A673 (cell line): ENCODE measurements at regions not wholly inside any gene's neighbourhood (a gene's known extent, or its start where the extent isn't known, plus 50 kb on each side); places are given as distances from the start of the nearest gene placed in this dataset.

Source experiments
- BruUV-seq: library from RNA; stranded (reverse); fragments of 400-500 nt; replicated peaks from 2 replicates; lab custom pipeline; 2021; lab: Mats Ljungman, UMichigan
- CTCF ChIA-PET: fragments of 300-600 bp; sonication (Branson Sonifier 250); formaldehyde crosslinking; loops from one replicate; lab custom pipeline; 2022; ENCODE audit warnings: antibody characterized with exemption; lab: Charles Lee
- POLR2A ChIA-PET: fragments of 300-600 bp; sonication (Branson Sonifier 250); formaldehyde crosslinking; loops from one replicate; lab custom pipeline; 2022; ENCODE audit warnings: antibody characterized with exemption; ENCODE audit not compliant: low non-redundant PET; lab: Charles Lee
- DNase-seq: peaks from one replicate; pipeline ENCODE4 v3.0.0-alpha.2; 2015; ENCODE audit warnings: low spot score
- H3K27ac ChIP-seq: fragments of 200-600 bp; sonication (generic); 2 replicates; pipeline ENCODE4 v1.5.1; 2016; ENCODE audit warnings: mixed run types, low read depth, mild to moderate bottlenecking, mixed read lengths, antibody characterized with exemption, low read length; ENCODE audit not compliant: poor library complexity, severe bottlenecking
- H3K27me3 ChIP-seq: fragments of 200-600 bp; sonication (generic); replicated peaks from 2 replicates; pipeline ENCODE4 v1.6.1; 2017; ENCODE audit warnings: mixed run types, low read depth, mild to moderate bottlenecking, mixed read lengths, antibody characterized with exemption, low read length; ENCODE audit not compliant: insufficient read depth, poor library complexity
- H3K36me3 ChIP-seq: fragments of 200-600 bp; sonication (generic); 2 replicates; pipeline ENCODE4 v1.6.1; 2016; ENCODE audit warnings: mixed run types, mild to moderate bottlenecking, mixed read lengths, antibody characterized with exemption, low read length; ENCODE audit not compliant: insufficient read depth, poor library complexity, severe bottlenecking
- H3K4me1 ChIP-seq: fragments of 200-600 bp; sonication (generic); 2 replicates; pipeline ENCODE4 v1.6.1; 2017; ENCODE audit warnings: mixed run types, mild to moderate bottlenecking, mixed read lengths, antibody characterized with exemption, low read length; ENCODE audit not compliant: insufficient read depth, poor library complexity, severe bottlenecking
- H3K4me3 ChIP-seq: fragments of 200-600 bp; sonication (generic); 2 replicates; pipeline ENCODE4 v1.5.1; 2016; ENCODE audit warnings: low read depth, mixed run types, mild to moderate bottlenecking, mixed read lengths, low read length; ENCODE audit not compliant: poor library complexity, severe bottlenecking
- H3K9me3 ChIP-seq: fragments of 200-600 bp; sonication (generic); 2 replicates; pipeline ENCODE4 v1.6.1; 2016; ENCODE audit warnings: mixed run types, low read depth, mild to moderate bottlenecking, mixed read lengths, antibody characterized with exemption, low read length; ENCODE audit not compliant: poor library complexity, severe bottlenecking
- CTCF ChIP-seq: fragments of 300-800, 200-600 bp; sonication (generic); conservative IDR thresholded peaks from 2 replicates; pipeline ENCODE4 v1.5.1; 2017; ENCODE audit warnings: low read depth, mild to moderate bottlenecking, antibody characterized with exemption, low read length, moderate library complexity, mixed read lengths
- EZH2 ChIP-seq: fragments of 200-600 bp; sonication (generic); IDR thresholded peaks from 2 replicates; pipeline ENCODE4 v1.6.1; 2017; ENCODE audit warnings: borderline replicate concordance, low read depth, mild to moderate bottlenecking, mixed read lengths, antibody characterized with exemption, low read length; ENCODE audit not compliant: poor library complexity, severe bottlenecking
- intact Hi-C: fragments of 100-400 bp; cut with micrococcal nuclease; formaldehyde crosslinking; loops from one replicate; pipeline ENCODE4 v1.10.0; 2022; ENCODE audit not compliant: unreplicated experiment

GRCh38 chr6:132215805-132216204 is 185.5 kb downstream of the MOXD1 start:
- POLR2A ChIA-PET, result no interaction called here
- Histone ChIP-seq H3K4me3 (no peak overlapping the region), H3K27me3 (no peaks in the 10 kb centered on the region), H3K36me3 (no peaks in the 10 kb centered on the region), H3K27ac (no peak overlapping the region), H3K9me3 (no peaks in the 10 kb centered on the region), H3K4me1 (no peaks in the 10 kb centered on the region)
- CTCF ChIA-PET, result interaction anchor here (0.6 kb wide), 1 partner anchor 288 kb away, joined by 3 read pairs; no protein-coding TSS in a partner anchor
- no TSS peak for BruUV-seq
- DNase-seq, result no peak
- no peak for TF ChIP-seq EZH2
- TF ChIP-seq CTCF, result no peak
- intact Hi-C loops, result loop anchor here (10.0 kb wide), 1 partner anchor 261 kb away; the partner anchor contains the start of gene CCN2

- Histone ChIP-seq H3K27ac (no peak overlapping the region), H3K4me1 (no peaks in the 10 kb centered on the region), H3K36me3 (no peaks in the 10 kb centered on the region), H3K9me3 (no peaks in the 10 kb centered on the region), H3K4me3 (no peak overlapping the region), H3K27me3 (no peaks in the 10 kb centered on the region)
- TF ChIP-seq CTCF (no peak), EZH2 (no peak)
- DNase-seq, result no peak
- BruUV-seq, result no TSS peak
- intact Hi-C loops, result loop anchor here (10.0 kb wide), 1 partner anchor 260 kb away; the partner anchor contains the start of gene CCN2
- ChIA-PET CTCF (no interaction called here), POLR2A (interaction anchor here (0.6 kb wide), 1 partner anchor 17 kb away, joined by 9 read pairs; no protein-coding TSS in a partner anchor)
Measured at GRCh38 chr6:132214716-132215115, 186.6 kb downstream of the MOXD1 start.

DNA sequence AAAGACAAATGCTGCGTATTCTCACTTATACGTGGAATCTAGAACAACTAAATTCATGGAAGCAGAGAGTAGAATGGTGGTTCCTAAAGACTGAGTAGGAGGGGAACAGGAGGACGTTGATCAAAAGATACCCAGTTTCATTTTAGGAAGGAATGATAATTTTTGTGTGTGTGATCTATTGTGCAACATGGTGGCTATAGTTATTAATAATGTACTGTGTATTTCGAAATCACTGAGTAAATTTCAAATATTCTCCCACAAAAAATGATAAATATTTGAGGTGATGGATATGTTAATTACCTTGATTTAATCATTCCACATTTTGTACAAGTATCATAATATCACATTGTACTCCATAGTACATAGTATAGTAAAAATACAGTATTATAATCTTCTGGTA is 187.5 kb downstream of the MOXD1 start:
- no peak overlapping the region for H3K27ac ChIP-seq
- DNase-seq, result no peak
- H3K4me1 ChIP-seq, result no peaks in the 10 kb centered on the region
- no peaks in the 10 kb centered on the region for H3K27me3 ChIP-seq
- no peaks in the 10 kb centered on the region for H3K9me3 ChIP-seq
- BruUV-seq, result no TSS peak
- intact Hi-C loops, result loop anchor here (10.0 kb wide), 1 partner anchor 259 kb away; the partner anchor contains the start of gene CCN2
- H3K4me3 ChIP-seq, result no peak overlapping the region
- ChIA-PET CTCF (no interaction called here), POLR2A (no interaction called here)
- TF ChIP-seq CTCF (no peak), EZH2 (no peak)
- no peaks in the 10 kb centered on the region for H3K36me3 ChIP-seq
